HCT116 (cell line): ENCODE measurements at regions not wholly inside any gene's neighbourhood (a gene's known extent, or its start where the extent isn't known, plus 50 kb on each side); places are given as distances from the start of the nearest gene placed in this dataset.

Experiments used
- ATAC-seq: fragments of 200-7000 bp; cut with Tn5 transposase; 2 replicates; pipeline ENCODE4 v1.9.1; 2020; ENCODE audit warnings: mild to moderate bottlenecking, moderate library complexity
- BruUV-seq: library from RNA; stranded (reverse); fragments of 400-500 nt; replicated peaks from 2 replicates; lab custom pipeline; 2021; lab: Mats Ljungman, UMichigan
- CTCF ChIA-PET: fragments of 300-600 bp; sonication (Branson Sonifier 250); formaldehyde crosslinking; loops from one replicate; lab custom pipeline; 2021; ENCODE audit warnings: antibody characterized with exemption; lab: Charles Lee
- POLR2A ChIA-PET: fragments of 300-600, 350-600 bp; sonication (Branson Sonifier 250); formaldehyde crosslinking; loops from one replicate; lab custom pipeline; 2021; ENCODE audit warnings: antibody characterized with exemption; lab: Charles Lee
- RAD21 ChIA-PET, 2 experiments: fragments of 300-600 bp; sonication (Branson Sonifier 250); formaldehyde crosslinking; loops; one replicate each; lab custom pipeline; 2023; ENCODE audit warnings: low total read pairs in 2 of 2; ENCODE audit not compliant: uncharacterized antibody in 2 of 2, unreplicated experiment in 2 of 2, low non-redundant PET in 1 of 2; lab: Charles Lee
- DNase-seq: peaks from one replicate; pipeline ENCODE4 v3.0.0-alpha.2; 2010; ENCODE audit warnings: low read depth, low spot score
- H2AFZ ChIP-seq: fragments of 200-600 bp; shearing (Covaris generic), sonication (generic); 2 replicates; pipeline ENCODE4 v1.6.1; 2017; ENCODE audit warnings: low read depth, mixed run types, mixed read lengths, antibody characterized with exemption, low read length; ENCODE audit not compliant: poor library complexity, severe bottlenecking
- H3K27ac ChIP-seq: 2 replicates; pipeline ENCODE4 v1.5.1; 2012; ENCODE audit warnings: low read depth, low read length
- H3K27me3 ChIP-seq: fragments of 200-600 bp; sonication (generic); 2 replicates; pipeline ENCODE4 v1.6.1; 2016; ENCODE audit warnings: mixed run types, low read length, mixed read lengths; ENCODE audit not compliant: insufficient read depth
- H3K36me3 ChIP-seq, 2 experiments: fragments of 200-500 bp in 1 of 2; fragments of 200-600 bp in 1 of 2; sonication (Bioruptor generic) in 1 of 2; sonication (generic) in 1 of 2; 2 replicates each; pipeline versions ENCODE4 v1.5.1 to v1.6.1; 2014 to 2016; ENCODE audit warnings: low read length in 2 of 2, inconsistent platforms in 1 of 2, mixed read lengths in 1 of 2, mixed run types in 1 of 2; ENCODE audit not compliant: insufficient read depth in 2 of 2, control insufficient read depth in 1 of 2
- H3K4me1 ChIP-seq, 2 experiments: fragments of 200-600 bp in 1 of 2; sonication (generic) in 1 of 2; 2 replicates each; pipeline versions ENCODE4 v1.5.1 to v1.6.1; 2012 to 2017; ENCODE audit warnings: low read length in 2 of 2, inconsistent platforms in 1 of 2, mild to moderate bottlenecking in 1 of 2, mixed read lengths in 1 of 2, mixed run types in 1 of 2, moderate library complexity in 1 of 2; ENCODE audit not compliant: insufficient read depth in 2 of 2, control insufficient read depth in 1 of 2
- H3K4me2 ChIP-seq: fragments of 200-600 bp; sonication (generic); 2 replicates; pipeline ENCODE4 v1.6.1; 2017; ENCODE audit warnings: mixed run types, low read length, mixed read lengths
- H3K4me3 ChIP-seq, 2 experiments: fragments of 200-600 bp in 1 of 2; sonication (generic) in 1 of 2; replicated peaks in 1 of 2; 2 replicates each; pipeline ENCODE4 v1.5.1; 2011 to 2016; ENCODE audit warnings: low read length in 2 of 2, control low read depth in 1 of 2, low read depth in 1 of 2, mild to moderate bottlenecking in 1 of 2, mixed read lengths in 1 of 2, mixed run types in 1 of 2
- H3K79me2 ChIP-seq: fragments of 200-600 bp; sonication (generic); 2 replicates; pipeline ENCODE4 v1.6.1; 2017; ENCODE audit warnings: mild to moderate bottlenecking, mixed run types, low read length, moderate library complexity, mixed read lengths; ENCODE audit not compliant: insufficient read depth
- H3K9ac ChIP-seq: fragments of 200-600 bp; sonication (generic); 2 replicates; pipeline ENCODE4 v1.6.1; 2016; ENCODE audit warnings: low read length, mixed read lengths
- H3K9me2 ChIP-seq: fragments of 200-600 bp; sonication (generic), shearing (Covaris generic); 2 replicates; pipeline ENCODE4 v1.6.1; 2017; ENCODE audit warnings: mixed run types, mild to moderate bottlenecking, moderate library complexity; ENCODE audit not compliant: insufficient read depth
- H3K9me3 ChIP-seq, 2 experiments: fragments of 200-500 bp in 1 of 2; fragments of 200-600 bp in 1 of 2; sonication (Bioruptor generic) in 1 of 2; sonication (generic) in 1 of 2; 2 replicates each; pipeline ENCODE4 v1.6.1; 2014 to 2017; ENCODE audit warnings: low read length in 2 of 2, mixed read lengths in 2 of 2, inconsistent platforms in 1 of 2, low read depth in 1 of 2, mild to moderate bottlenecking in 1 of 2, mixed run types in 1 of 2, moderate library complexity in 1 of 2; ENCODE audit not compliant: control insufficient read depth in 1 of 2, insufficient read depth in 1 of 2
- H4K20me1 ChIP-seq: fragments of 200-600 bp; sonication (generic), shearing (Covaris generic); 2 replicates; pipeline ENCODE4 v1.6.1; 2017; ENCODE audit warnings: mixed run types, mild to moderate bottlenecking, moderate library complexity; ENCODE audit not compliant: insufficient read depth
- CEBPB ChIP-seq: IDR thresholded peaks from 2 replicates; pipeline ENCODE4 v1.6.1; 2012; ENCODE audit warnings: low read depth
- EGR1 ChIP-seq: IDR thresholded peaks from 2 replicates; pipeline ENCODE4 v1.6.1; 2012; ENCODE audit warnings: low read depth
- MAX ChIP-seq: IDR thresholded peaks from 2 replicates; pipeline ENCODE4 v1.6.1; 2012
- POLR2A ChIP-seq: IDR thresholded peaks from 2 replicates; pipeline ENCODE4 v1.7.0; 2011; ENCODE audit warnings: borderline replicate concordance; ENCODE audit not compliant: insufficient read depth, insufficient read length; ENCODE audit errors: extremely low read depth
- RAD21 ChIP-seq: IDR thresholded peaks from 2 replicates; pipeline ENCODE4 v1.6.1; 2012; ENCODE audit warnings: low read depth, mild to moderate bottlenecking
- SRF ChIP-seq: IDR thresholded peaks from 2 replicates; pipeline ENCODE4 v1.6.1; 2012; ENCODE audit warnings: low read depth
- TCF7L2 ChIP-seq: IDR thresholded peaks from 2 replicates; pipeline ENCODE4 v1.7.0; 2011; ENCODE audit warnings: borderline replicate concordance, inconsistent platforms; ENCODE audit not compliant: insufficient read depth, insufficient read length; ENCODE audit errors: extremely low read depth
- intact Hi-C: fragments of 100-400 bp; cut with micrococcal nuclease; formaldehyde crosslinking; loops from 2 replicates; pipeline ENCODE4 v1.10.0; 2022
- TF ChIP-seq, protein P1 (sequence below), 3 experiments: fragments of 200-600 bp in 1 of 3; sonication (generic) in 1 of 3; IDR thresholded peaks in 2 of 3; conservative IDR thresholded peaks in 1 of 3; 2 replicates each; pipeline ENCODE4 v1.5.1; 2012 to 2017; ENCODE audit warnings: low read depth in 2 of 3, low read length in 2 of 3, antibody characterized with exemption in 1 of 3, borderline replicate concordance in 1 of 3, control low read depth in 1 of 3, mild to moderate bottlenecking in 1 of 3, mixed read lengths in 1 of 3, mixed run types in 1 of 3, moderate library complexity in 1 of 3; ENCODE audit not compliant: insufficient read depth in 1 of 3

- TF ChIP-seq CEBPB, result no peak
- no peak for TF ChIP-seq POLR2A
These were observed 151.5 kb downstream of the DNAJB6 start (continued) for GRCh38 chr7:157488281-157488680.

GRCh38 chr7:157488966-157489365, 152.2 kb downstream of the DNAJB6 start:
- CTCF ChIA-PET, result no interaction called here
- Histone ChIP-seq H4K20me1 (no peaks in the 10 kb centered on the region), H3K4me2 (no peak overlapping the region), H3K4me1 (peaks cover 6 to 15% of the 10 kb centered on the region in 2 experiments), H3K27me3 (no peaks in the 10 kb centered on the region), H3K4me3 (no peak overlapping the region), H3K27ac (no peak overlapping the region), H2AFZ (no peak overlapping the region), H3K9me3 (no peaks in the 10 kb centered on the region; a peak in 1 of 4 replicates), H3K9ac (no peak overlapping the region), H3K79me2 (no peaks in the 10 kb centered on the region), H3K36me3 (no peaks in the 10 kb centered on the region), H3K9me2 (no peaks in the 10 kb centered on the region)
- no TSS peak for BruUV-seq
- POLR2A ChIA-PET, result no interaction called here
- intact Hi-C loops, result no loop called here
- no peak for TF ChIP-seq TCF7L2
- no peak for TF ChIP-seq EGR1
- TF ChIP-seq, protein P1, sequence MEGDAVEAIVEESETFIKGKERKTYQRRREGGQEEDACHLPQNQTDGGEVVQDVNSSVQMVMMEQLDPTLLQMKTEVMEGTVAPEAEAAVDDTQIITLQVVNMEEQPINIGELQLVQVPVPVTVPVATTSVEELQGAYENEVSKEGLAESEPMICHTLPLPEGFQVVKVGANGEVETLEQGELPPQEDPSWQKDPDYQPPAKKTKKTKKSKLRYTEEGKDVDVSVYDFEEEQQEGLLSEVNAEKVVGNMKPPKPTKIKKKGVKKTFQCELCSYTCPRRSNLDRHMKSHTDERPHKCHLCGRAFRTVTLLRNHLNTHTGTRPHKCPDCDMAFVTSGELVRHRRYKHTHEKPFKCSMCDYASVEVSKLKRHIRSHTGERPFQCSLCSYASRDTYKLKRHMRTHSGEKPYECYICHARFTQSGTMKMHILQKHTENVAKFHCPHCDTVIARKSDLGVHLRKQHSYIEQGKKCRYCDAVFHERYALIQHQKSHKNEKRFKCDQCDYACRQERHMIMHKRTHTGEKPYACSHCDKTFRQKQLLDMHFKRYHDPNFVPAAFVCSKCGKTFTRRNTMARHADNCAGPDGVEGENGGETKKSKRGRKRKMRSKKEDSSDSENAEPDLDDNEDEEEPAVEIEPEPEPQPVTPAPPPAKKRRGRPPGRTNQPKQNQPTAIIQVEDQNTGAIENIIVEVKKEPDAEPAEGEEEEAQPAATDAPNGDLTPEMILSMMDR (IDR thresholded peaks at IDR 0.05 in 2 of 3, conservative IDR thresholded peaks at IDR 0.05 in 1 of 3; ENCODE audit: borderline replicate concordance in 1 of 3, insufficient read depth in 1 of 3, low read depth in 2 of 3, low read length in 2 of 3), result no peak
- no peak for TF ChIP-seq POLR2A
- TF ChIP-seq SRF, result no peak
- no peak for TF ChIP-seq RAD21
- no peak for TF ChIP-seq MAX
- RAD21 ChIA-PET, result no interaction called here
- DNase-seq, result no peak
- ATAC-seq, result no peak
